HEK293T (cell line): ENCODE measurements at regions not wholly inside any gene's neighbourhood (a gene's known extent, or its start where the extent isn't known, plus 50 kb on each side); places are given as distances from the start of the nearest gene placed in this dataset.

Source experiments
- CTCF ChIA-PET: fragments of 350-600 bp; formaldehyde crosslinking; extraction: SDS; loops from one replicate; lab custom pipeline; 2021; ENCODE audit warnings: antibody characterized with exemption, inconsistent platforms; lab: Yijun Ruan, JAX
- POLR2A ChIA-PET: fragments of 350-600 bp; formaldehyde crosslinking; extraction: SDS; loops from one replicate; lab custom pipeline; 2020; ENCODE audit warnings: antibody characterized with exemption, inconsistent platforms; lab: Yijun Ruan, JAX
- DNase-seq: peaks from one replicate; pipeline ENCODE4 v3.0.0; 2012; ENCODE audit warnings: mixed read lengths; ENCODE audit errors: extremely low spot score
- ARNT ChIP-seq: fragments of 450-650 bp; IDR thresholded peaks from 2 replicates; pipeline ENCODE4 v1.6.1; 2017; ENCODE audit warnings: mild to moderate bottlenecking
- BHLHE40 ChIP-seq: fragments of 450-650 bp; IDR thresholded peaks from 2 replicates; pipeline ENCODE4 v1.6.1; 2016; ENCODE audit warnings: mild to moderate bottlenecking, moderate library complexity, borderline replicate concordance
- CTBP1 ChIP-seq: fragments of 450-650 bp; IDR thresholded peaks from 2 replicates; pipeline ENCODE4 v1.6.1; 2016; ENCODE audit warnings: borderline replicate concordance
- ELF4 ChIP-seq: fragments of 450-650 bp; IDR thresholded peaks from 2 replicates; pipeline ENCODE4 v1.6.1; 2017; ENCODE audit warnings: antibody characterized with exemption
- FOXA1 ChIP-seq: fragments of 450-650 bp; IDR thresholded peaks from 2 replicates; pipeline ENCODE4 v1.6.1; 2016; ENCODE audit warnings: mild to moderate bottlenecking
- FOXK2 ChIP-seq: fragments of 450-650 bp; IDR thresholded peaks from 2 replicates; pipeline ENCODE4 v1.6.1; 2016; ENCODE audit warnings: mild to moderate bottlenecking
- FOXM1 ChIP-seq: fragments of 450-650 bp; IDR thresholded peaks from 2 replicates; pipeline ENCODE4 v1.6.1; 2017; ENCODE audit warnings: mild to moderate bottlenecking, borderline replicate concordance
- HDGF ChIP-seq: fragments of 450-650 bp; IDR thresholded peaks from 2 replicates; pipeline ENCODE4 v1.6.1; 2017; ENCODE audit warnings: antibody characterized with exemption, borderline replicate concordance
- L3MBTL2 ChIP-seq: fragments of 450-650 bp; conservative IDR thresholded peaks from 2 replicates; pipeline ENCODE4 v1.6.1; 2016; ENCODE audit warnings: mild to moderate bottlenecking
- LEF1 ChIP-seq: fragments of 450-650 bp; IDR thresholded peaks from 2 replicates; pipeline ENCODE4 v1.6.1; 2017; ENCODE audit warnings: mild to moderate bottlenecking, borderline replicate concordance
- PKNOX1 ChIP-seq: fragments of 450-650 bp; IDR thresholded peaks from 2 replicates; pipeline ENCODE4 v1.6.1; 2016
- SP1 ChIP-seq: fragments of 450-650 bp; IDR thresholded peaks from 2 replicates; pipeline ENCODE4 v1.6.1; 2017
- SUZ12 ChIP-seq: fragments of 450-650 bp; IDR thresholded peaks from 2 replicates; pipeline ENCODE4 v1.6.1; 2016; ENCODE audit warnings: mild to moderate bottlenecking
- TARDBP ChIP-seq: fragments of 450-650 bp; IDR thresholded peaks from 2 replicates; pipeline ENCODE4 v1.6.1; 2016
- ZNF384 ChIP-seq: fragments of 450-650 bp; IDR thresholded peaks from 2 replicates; pipeline ENCODE4 v1.6.1; 2016

- DNase-seq, result no peak
- ChIA-PET CTCF (no interaction called here), POLR2A (no interaction called here)
- TF ChIP-seq LEF1 (no peak), PKNOX1 (no peak), ZNF384 (no peak), L3MBTL2 (no peak), ELF4 (no peak), ARNT (no peak), SP1 (no peak)
Measured at GRCh38 chr6:15090145-15090579, 155.7 kb upstream of the JARID2 start.

- ChIA-PET POLR2A (no interaction called here), CTCF (no interaction called here)
- DNase-seq, result no peak
- no peak for TF ChIP-seq SP1
- no peak for TF ChIP-seq LEF1
- no peak for TF ChIP-seq SUZ12
- no peak for TF ChIP-seq ELF4
- TF ChIP-seq TARDBP, result no peak
- no peak for TF ChIP-seq ARNT
- TF ChIP-seq FOXA1, result no peak
Measured at GRCh38 chr6:15090745-15091384, 155.0 kb upstream of the JARID2 start.

- POLR2A ChIA-PET, result no interaction called here
Measured at GRCh38 chr6:15096894-15097837, 148.7 kb upstream of the JARID2 start.

GRCh38 chr6:15101130-15101529 lies 144.7 kb upstream of the JARID2 start:
- ChIA-PET CTCF (no interaction called here), POLR2A (no interaction called here)
- no peak for DNase-seq
- TF ChIP-seq BHLHE40 (no peak), ZNF384 (no peak), SUZ12 (no peak), L3MBTL2 (no peak)

More at GRCh38 chr6:15096894-15097837, 148.7 kb upstream of the JARID2 start:
- no peak for DNase-seq
- TF ChIP-seq PKNOX1 (no peak), FOXA1 (no peak), ELF4 (no peak), FOXK2 (no peak), CTBP1 (no peak)
- CTCF ChIA-PET, result interaction anchor here (0.6 kb wide), 1 partner anchor 135 kb away, joined by 3 read pairs; no protein-coding TSS in a partner anchor

- TF ChIP-seq BHLHE40 (no peak), ELF4 (no peak), L3MBTL2 (no peak), ARNT (no peak), CTBP1 (no peak), HDGF (no peak), FOXM1 (no peak), PKNOX1 (no peak), LEF1 (no peak), ZNF384 (no peak), FOXK2 (no peak), SUZ12 (no peak)
- ChIA-PET CTCF (no interaction called here), POLR2A (no interaction called here)
- DNase-seq, result no peak
Measured at GRCh38 chr6:15102241-15102640, 143.6 kb upstream of the JARID2 start.

GRCh38 chr6:15106958-15107643 lies 138.8 kb upstream of the JARID2 start:
- CTCF ChIA-PET, result no interaction called here
- TF ChIP-seq PKNOX1 (no peak), ARNT (no peak), L3MBTL2 (no peak), FOXM1 (no peak)
- POLR2A ChIA-PET, result no interaction called here
- DNase-seq, result no peak
